GM12874 (cell line): ENCODE measurements at regions not wholly inside any gene's neighbourhood (a gene's known extent, or its start where the extent isn't known, plus 50 kb on each side); places are given as distances from the start of the nearest gene placed in this dataset.

Experiments
- CTCF ChIP-seq: IDR thresholded peaks from 2 replicates; pipeline ENCODE4 v1.5.1; 2011; ENCODE audit warnings: low read depth, mild to moderate bottlenecking, control low read depth, low read length, moderate library complexity; ENCODE audit not compliant: insufficient read depth

- TF ChIP-seq CTCF: no peak
These were observed 110.2 kb upstream of the ELAC2 start for GRCh38 chr17:13127921-13128602.

- TF ChIP-seq CTCF: no peak
These were observed 103.0 kb upstream of the ELAC2 start for GRCh38 chr17:13120864-13121263.

GRCh38 chr17:13118311-13118710 lies 100.5 kb upstream of the ELAC2 start:
- no peak for TF ChIP-seq CTCF

GRCh38 chr17:13117616-13118015 lies 99.8 kb upstream of the ELAC2 start:
- TF ChIP-seq CTCF: no peak

GRCh38 chr17:13114601-13115031 lies 96.8 kb upstream of the ELAC2 start:
- TF ChIP-seq CTCF: 0 out of 2 replicates have a peak, but pooled peaks have one; percentile 16

GRCh38 chr17:13113821-13114525 lies 96.1 kb upstream of the ELAC2 start:
- TF ChIP-seq CTCF: no peak

GRCh38 chr17:13107676-13108235 lies 89.9 kb upstream of the ELAC2 start:
- no peak for TF ChIP-seq CTCF
